ENCODE measurements at regions not wholly inside any gene's neighbourhood (a gene's known extent, or its start where the extent isn't known, plus 50 kb on each side); places are given as distances from the start of the nearest gene placed in this dataset.

- no peak for TF ChIP-seq EZH2 (IDR thresholded peaks at IDR 0.05; ENCODE audit: borderline replicate concordance, low read depth, low read length, severe bottlenecking)
- Histone ChIP-seq H3K4me3 (ENCODE audit: low read depth in 1 of 2, low read length in 2 of 2) (no peak overlapping the region), H3K9me3 (ENCODE audit: insufficient read depth, low read length, severe bottlenecking) (no peaks in the 10 kb centered on the region), H3K9ac (ENCODE audit: low read depth, low read length) (no peak overlapping the region), H3K79me2 (ENCODE audit: insufficient read depth, low read length) (no peaks in the 10 kb centered on the region), H3K36me3 (ENCODE audit: insufficient read depth, low read length) (no peaks in the 10 kb centered on the region), H3K4me1 (ENCODE audit: insufficient read depth, low read length) (no peaks in the 10 kb centered on the region), H3K4me2 (ENCODE audit: insufficient read depth, low read length) (no peak overlapping the region), H3K27ac (ENCODE audit: low read length) (no peak overlapping the region), H3K27me3 (ENCODE audit: insufficient read depth, low read length, poor library complexity) (peaks cover 23% of the 10 kb centered on the region), H2AFZ (ENCODE audit: low read depth, low read length) (no peak overlapping the region), H4K20me1 (ENCODE audit: insufficient read depth, low read length) (no peaks in the 10 kb centered on the region)
- ATAC-seq (ENCODE audit: insufficient read depth, low read depth) (no peak), DNase-seq (no peak)
Measured at GRCh38 chr3:193812078-193812725, 219.2 kb downstream of the OPA1 start.

- Histone ChIP-seq H3K79me2 (ENCODE audit: insufficient read depth, low read length) (no peaks in the 10 kb centered on the region), H3K27me3 (ENCODE audit: insufficient read depth, low read length, poor library complexity) (peaks cover 20% of the 10 kb centered on the region), H4K20me1 (ENCODE audit: insufficient read depth, low read length) (no peaks in the 10 kb centered on the region), H2AFZ (ENCODE audit: low read depth, low read length) (no peak overlapping the region), H3K4me1 (ENCODE audit: insufficient read depth, low read length) (no peaks in the 10 kb centered on the region), H3K27ac (ENCODE audit: low read length) (no peak overlapping the region), H3K36me3 (ENCODE audit: insufficient read depth, low read length) (no peaks in the 10 kb centered on the region), H3K9ac (ENCODE audit: low read depth, low read length) (no peak overlapping the region), H3K4me3 (ENCODE audit: low read depth in 1 of 2, low read length in 2 of 2) (no peak overlapping the region), H3K4me2 (ENCODE audit: insufficient read depth, low read length) (no peak overlapping the region), H3K9me3 (ENCODE audit: insufficient read depth, low read length, severe bottlenecking) (no peaks in the 10 kb centered on the region)
- DNase-seq (no peak), ATAC-seq (ENCODE audit: insufficient read depth, low read depth) (no peak)
- no peak for TF ChIP-seq EZH2 (IDR thresholded peaks at IDR 0.05; ENCODE audit: borderline replicate concordance, low read depth, low read length, severe bottlenecking)
- TF ChIP-seq, protein P1, sequence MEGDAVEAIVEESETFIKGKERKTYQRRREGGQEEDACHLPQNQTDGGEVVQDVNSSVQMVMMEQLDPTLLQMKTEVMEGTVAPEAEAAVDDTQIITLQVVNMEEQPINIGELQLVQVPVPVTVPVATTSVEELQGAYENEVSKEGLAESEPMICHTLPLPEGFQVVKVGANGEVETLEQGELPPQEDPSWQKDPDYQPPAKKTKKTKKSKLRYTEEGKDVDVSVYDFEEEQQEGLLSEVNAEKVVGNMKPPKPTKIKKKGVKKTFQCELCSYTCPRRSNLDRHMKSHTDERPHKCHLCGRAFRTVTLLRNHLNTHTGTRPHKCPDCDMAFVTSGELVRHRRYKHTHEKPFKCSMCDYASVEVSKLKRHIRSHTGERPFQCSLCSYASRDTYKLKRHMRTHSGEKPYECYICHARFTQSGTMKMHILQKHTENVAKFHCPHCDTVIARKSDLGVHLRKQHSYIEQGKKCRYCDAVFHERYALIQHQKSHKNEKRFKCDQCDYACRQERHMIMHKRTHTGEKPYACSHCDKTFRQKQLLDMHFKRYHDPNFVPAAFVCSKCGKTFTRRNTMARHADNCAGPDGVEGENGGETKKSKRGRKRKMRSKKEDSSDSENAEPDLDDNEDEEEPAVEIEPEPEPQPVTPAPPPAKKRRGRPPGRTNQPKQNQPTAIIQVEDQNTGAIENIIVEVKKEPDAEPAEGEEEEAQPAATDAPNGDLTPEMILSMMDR (IDR thresholded peaks at IDR 0.05; ENCODE audit: borderline replicate concordance, extremely low read depth, low read length, poor library complexity, severe bottlenecking) = no peak
Measured at GRCh38 chr3:193812791-193813500, 219.9 kb downstream of the OPA1 start.

DNA sequence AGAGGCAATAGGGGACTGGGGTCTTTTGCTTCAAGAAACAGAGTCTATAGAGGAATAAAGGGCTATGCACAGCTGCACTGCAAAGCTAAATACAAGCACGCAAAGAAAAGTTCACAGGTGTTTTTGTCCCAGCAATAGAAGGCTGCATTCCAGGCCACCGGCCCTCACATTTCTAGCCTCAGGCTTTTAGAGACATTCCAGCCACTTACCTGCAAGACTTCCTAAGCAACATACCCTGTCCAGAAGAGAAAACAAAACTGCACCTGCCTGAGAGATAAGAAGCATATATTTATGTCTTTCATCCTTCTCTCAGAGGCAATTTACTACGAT is 220.5 kb downstream of the OPA1 start:
- Histone ChIP-seq H3K27me3 (ENCODE audit: insufficient read depth, low read length, poor library complexity) (peaks cover 20% of the 10 kb centered on the region), H3K79me2 (ENCODE audit: insufficient read depth, low read length) (no peaks in the 10 kb centered on the region), H2AFZ (ENCODE audit: low read depth, low read length) (no peak overlapping the region), H3K9ac (ENCODE audit: low read depth, low read length) (no peak overlapping the region), H3K9me3 (ENCODE audit: insufficient read depth, low read length, severe bottlenecking) (no peaks in the 10 kb centered on the region), H3K4me3 (ENCODE audit: low read depth in 1 of 2, low read length in 2 of 2) (no peak overlapping the region), H3K27ac (ENCODE audit: low read length) (no peak overlapping the region), H3K4me2 (ENCODE audit: insufficient read depth, low read length) (no peak overlapping the region), H3K36me3 (ENCODE audit: insufficient read depth, low read length) (no peaks in the 10 kb centered on the region), H4K20me1 (ENCODE audit: insufficient read depth, low read length) (no peaks in the 10 kb centered on the region), H3K4me1 (ENCODE audit: insufficient read depth, low read length) (no peaks in the 10 kb centered on the region)
- ATAC-seq (ENCODE audit: insufficient read depth, low read depth) (no peak), DNase-seq (no peak)
- TF ChIP-seq EZH2 (IDR thresholded peaks at IDR 0.05; ENCODE audit: borderline replicate concordance, low read depth, low read length, severe bottlenecking) = no peak
- TF ChIP-seq, protein P1 (IDR thresholded peaks at IDR 0.05; ENCODE audit: borderline replicate concordance, extremely low read depth, low read length, poor library complexity, severe bottlenecking) = no peak

DNA sequence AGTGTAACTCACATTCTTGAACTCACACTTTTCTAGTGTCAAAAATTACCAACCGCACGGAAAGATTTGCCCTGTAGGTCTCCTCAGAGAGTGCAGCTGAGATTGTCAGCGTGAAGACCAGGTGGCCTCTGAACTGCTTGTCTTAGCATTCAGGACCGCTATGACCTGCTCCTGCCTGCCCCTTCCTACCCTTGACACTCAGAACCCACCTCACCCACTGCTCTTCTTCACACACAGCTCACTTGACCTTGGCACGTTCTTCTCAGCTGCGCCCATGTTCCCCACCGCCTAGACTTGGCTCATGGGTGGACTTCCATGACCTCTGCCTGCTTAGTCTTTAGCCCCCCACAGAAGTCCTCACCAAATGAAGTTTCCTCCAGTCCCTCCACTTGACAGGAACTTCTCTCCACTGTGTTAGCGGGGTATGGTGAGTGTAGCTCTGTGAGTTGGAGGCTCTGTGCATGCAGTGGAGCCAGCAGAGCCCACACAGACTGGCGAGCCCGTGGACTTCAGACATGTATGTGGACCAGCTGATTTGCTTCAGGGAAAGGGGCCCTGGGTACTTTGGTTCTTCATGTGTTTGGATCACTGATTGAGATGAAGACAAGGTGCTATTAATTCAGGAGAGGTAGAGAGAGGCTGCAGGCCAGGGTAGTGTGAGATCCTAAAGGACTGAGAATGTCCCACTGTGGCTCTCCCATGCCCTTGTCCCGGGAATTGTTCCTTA is 221.3 kb downstream of the OPA1 start:
- H3K4me3 ChIP-seq (ENCODE audit: low read depth in 1 of 2, low read length in 2 of 2) = no peak overlapping the region
- H3K27ac ChIP-seq (ENCODE audit: low read length) = no peak overlapping the region
- H4K20me1 ChIP-seq (ENCODE audit: insufficient read depth, low read length) = no peaks in the 10 kb centered on the region
- peaks cover 21% of the 10 kb centered on the region for H3K27me3 ChIP-seq (ENCODE audit: insufficient read depth, low read length, poor library complexity)
- H2AFZ ChIP-seq (ENCODE audit: low read depth, low read length) = no peak overlapping the region
- ATAC-seq (ENCODE audit: insufficient read depth, low read depth) = no peak
- H3K9ac ChIP-seq (ENCODE audit: low read depth, low read length) = no peak overlapping the region
- H3K4me1 ChIP-seq (ENCODE audit: insufficient read depth, low read length) = no peaks in the 10 kb centered on the region
- H3K36me3 ChIP-seq (ENCODE audit: insufficient read depth, low read length) = no peaks in the 10 kb centered on the region
- no peaks in the 10 kb centered on the region for H3K9me3 ChIP-seq (ENCODE audit: insufficient read depth, low read length, severe bottlenecking)
- no peak overlapping the region for H3K4me2 ChIP-seq (ENCODE audit: insufficient read depth, low read length)
- no peak for DNase-seq
- TF ChIP-seq EZH2 (IDR thresholded peaks at IDR 0.05; ENCODE audit: borderline replicate concordance, low read depth, low read length, severe bottlenecking) = no peak
- no peaks in the 10 kb centered on the region for H3K79me2 ChIP-seq (ENCODE audit: insufficient read depth, low read length)
